ENCODE measurements at regions not wholly inside any gene's neighbourhood (a gene's known extent, or its start where the extent isn't known, plus 50 kb on each side); places are given as distances from the start of the nearest gene placed in this dataset.
"Not testable (repeated sequence)": the region's sequence is repeated elsewhere in the genome, so short reads cannot be mapped to it uniquely, and the experiment has no call there.

- Histone ChIP-seq H3K4me1 (no peaks in the 10 kb centered on the region), H3K27me3 (no peaks in the 10 kb centered on the region), H3K9me3 (replicated peaks) (no peaks in the 10 kb centered on the region), H3K36me3 (no peaks in the 10 kb centered on the region), H3K27ac (no peak overlapping the region), H3K4me3 (no peak overlapping the region)
- DNase-seq = no peak
Observed at GRCh38 chr21:14013056-14013603, 197.6 kb downstream of the LIPI start.

GRCh38 chr21:14012409-14012808, 198.3 kb downstream of the LIPI start:
- no peaks in the 10 kb centered on the region for H3K36me3 ChIP-seq
- DNase-seq = no peak
- no peak overlapping the region for H3K27ac ChIP-seq
- no peaks in the 10 kb centered on the region for H3K9me3 ChIP-seq (replicated peaks)
- H3K4me1 ChIP-seq = no peaks in the 10 kb centered on the region
- H3K27me3 ChIP-seq = no peaks in the 10 kb centered on the region
- H3K4me3 ChIP-seq = no peak overlapping the region

GRCh38 chr21:14011751-14012150, 199.0 kb downstream of the LIPI start:
- H3K9me3 ChIP-seq (replicated peaks); H3K4me1 ChIP-seq; H3K27ac ChIP-seq; H3K36me3 ChIP-seq; H3K27me3 ChIP-seq; H3K4me3 ChIP-seq; DNase-seq: not testable (repeated sequence)

GRCh38 chr21:14011149-14011548, 199.6 kb downstream of the LIPI start:
- not testable (repeated sequence) for H3K27me3 ChIP-seq; H3K9me3 ChIP-seq (replicated peaks); H3K36me3 ChIP-seq; DNase-seq; H3K27ac ChIP-seq; H3K4me1 ChIP-seq; H3K4me3 ChIP-seq

- no peak overlapping the region for H3K27ac ChIP-seq
- no peaks in the 10 kb centered on the region for H3K27me3 ChIP-seq
- no peaks in the 10 kb centered on the region for H3K4me1 ChIP-seq
- H3K9me3 ChIP-seq (replicated peaks) = no peaks in the 10 kb centered on the region
- H3K4me3 ChIP-seq = no peak overlapping the region
- DNase-seq = no peak
- H3K36me3 ChIP-seq = no peaks in the 10 kb centered on the region
Observed at GRCh38 chr21:14010729-14011128, 200.0 kb downstream of the LIPI start.

GRCh38 chr21:14009990-14010389, 200.8 kb downstream of the LIPI start:
- H3K27me3 ChIP-seq; H3K27ac ChIP-seq; H3K4me3 ChIP-seq; H3K36me3 ChIP-seq; H3K4me1 ChIP-seq; DNase-seq; H3K9me3 ChIP-seq (replicated peaks): not testable (repeated sequence)

- H3K27ac ChIP-seq; H3K9me3 ChIP-seq (replicated peaks); H3K27me3 ChIP-seq; H3K4me3 ChIP-seq; H3K4me1 ChIP-seq; H3K36me3 ChIP-seq; DNase-seq: not testable (repeated sequence)
Observed at GRCh38 chr21:14009238-14009981, 201.3 kb downstream of the LIPI start.

- H3K36me3 ChIP-seq; H3K9me3 ChIP-seq (replicated peaks); H3K4me1 ChIP-seq; H3K4me3 ChIP-seq; DNase-seq; H3K27ac ChIP-seq; H3K27me3 ChIP-seq: not testable (repeated sequence)
Observed at GRCh38 chr21:14008436-14008835, 202.3 kb downstream of the LIPI start.

- not testable (repeated sequence) for H3K4me1 ChIP-seq; DNase-seq; H3K27me3 ChIP-seq; H3K9me3 ChIP-seq (replicated peaks); H3K36me3 ChIP-seq; H3K27ac ChIP-seq; H3K4me3 ChIP-seq
Observed at GRCh38 chr21:14008006-14008405, 202.7 kb downstream of the LIPI start.

GRCh38 chr21:14006144-14006543, 204.6 kb downstream of the LIPI start:
- H3K27ac ChIP-seq; H3K9me3 ChIP-seq (replicated peaks); DNase-seq; H3K4me1 ChIP-seq; H3K36me3 ChIP-seq; H3K4me3 ChIP-seq; H3K27me3 ChIP-seq: not testable (repeated sequence)

GRCh38 chr21:13986996-13987958, 223.5 kb downstream of the LIPI start:
- not testable (repeated sequence) for H3K27me3 ChIP-seq; DNase-seq; H3K4me1 ChIP-seq; H3K27ac ChIP-seq; H3K36me3 ChIP-seq; H3K4me3 ChIP-seq; H3K9me3 ChIP-seq (replicated peaks)

- DNase-seq; H3K4me3 ChIP-seq; H3K36me3 ChIP-seq; H3K27ac ChIP-seq; H3K9me3 ChIP-seq (replicated peaks); H3K27me3 ChIP-seq; H3K4me1 ChIP-seq: not testable (repeated sequence)
Observed at GRCh38 chr21:13985865-13986863, 224.6 kb downstream of the LIPI start.

GRCh38 chr21:13985137-13985864, 225.5 kb downstream of the LIPI start:
- H3K4me1 ChIP-seq; H3K9me3 ChIP-seq (replicated peaks); DNase-seq; H3K36me3 ChIP-seq; H3K27ac ChIP-seq; H3K4me3 ChIP-seq; H3K27me3 ChIP-seq: not testable (repeated sequence)

GRCh38 chr21:13984728-13985127, 226.0 kb downstream of the LIPI start:
- not testable (repeated sequence) for H3K27ac ChIP-seq; H3K9me3 ChIP-seq (replicated peaks); H3K4me1 ChIP-seq; H3K4me3 ChIP-seq; H3K27me3 ChIP-seq; DNase-seq; H3K36me3 ChIP-seq

All from SJCRH30 (cell line).